Mononuclear cell (primary cell): ENCODE measurements at regions not wholly inside any gene's neighbourhood (a gene's known extent, or its start where the extent isn't known, plus 50 kb on each side); places are given as distances from the start of the nearest gene placed in this dataset.

Source experiments
- H3K27me3 ChIP-seq: 2 replicates; pipeline ENCODE4 v1.6.0; 2011; ENCODE audit warnings: low read length, control low read depth; ENCODE audit not compliant: insufficient read depth
- H3K4me1 ChIP-seq: 2 replicates; pipeline ENCODE4 v1.5.1; 2011; ENCODE audit warnings: mild to moderate bottlenecking, low read length, control low read depth; ENCODE audit not compliant: insufficient read depth
- H3K4me3 ChIP-seq: 2 replicates; pipeline ENCODE4 v1.5.1; 2011; ENCODE audit warnings: mild to moderate bottlenecking, low read length, moderate library complexity
- H3K9me3 ChIP-seq: 2 replicates; pipeline ENCODE4 v1.5.1; 2011; ENCODE audit warnings: low read depth, mild to moderate bottlenecking, control low read depth, low read length

GRCh38 chr20:41910558-41910957, 292.4 kb upstream of the CHD6 start:
- Histone ChIP-seq H3K9me3 (no peaks in the 10 kb centered on the region), H3K4me3 (no peak overlapping the region), H3K4me1 (no peaks in the 10 kb centered on the region), H3K27me3 (no peaks in the 10 kb centered on the region)

- Histone ChIP-seq H3K4me3 (no peak overlapping the region), H3K4me1 (no peaks in the 10 kb centered on the region), H3K27me3 (no peaks in the 10 kb centered on the region), H3K9me3 (no peaks in the 10 kb centered on the region)
Observed at GRCh38 chr20:41905199-41905598, 287.0 kb upstream of the CHD6 start.

DNA sequence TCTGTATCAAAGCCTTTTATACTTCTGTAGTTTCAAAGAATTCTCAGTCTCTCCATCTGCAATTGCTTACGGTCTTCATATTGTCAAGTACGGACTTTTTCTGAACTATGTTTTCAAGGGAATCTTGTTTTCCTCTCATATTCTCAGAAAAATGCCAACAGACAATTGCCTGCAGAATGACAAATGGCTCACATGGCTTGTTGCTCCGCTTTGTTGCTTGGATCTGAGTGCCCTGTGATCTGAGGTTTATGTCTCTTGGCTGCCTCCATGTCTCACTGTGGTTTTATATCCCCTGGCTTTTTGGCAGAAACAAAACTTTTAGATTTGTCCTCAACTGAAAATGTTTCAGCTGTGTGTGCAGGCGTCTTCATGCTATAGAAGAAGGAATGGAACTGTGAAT, 285.4 kb upstream of the CHD6 start:
- H3K9me3 ChIP-seq = no peaks in the 10 kb centered on the region
- H3K27me3 ChIP-seq = no peaks in the 10 kb centered on the region
- no peak overlapping the region for H3K4me3 ChIP-seq
- H3K4me1 ChIP-seq = no peaks in the 10 kb centered on the region

DNA sequence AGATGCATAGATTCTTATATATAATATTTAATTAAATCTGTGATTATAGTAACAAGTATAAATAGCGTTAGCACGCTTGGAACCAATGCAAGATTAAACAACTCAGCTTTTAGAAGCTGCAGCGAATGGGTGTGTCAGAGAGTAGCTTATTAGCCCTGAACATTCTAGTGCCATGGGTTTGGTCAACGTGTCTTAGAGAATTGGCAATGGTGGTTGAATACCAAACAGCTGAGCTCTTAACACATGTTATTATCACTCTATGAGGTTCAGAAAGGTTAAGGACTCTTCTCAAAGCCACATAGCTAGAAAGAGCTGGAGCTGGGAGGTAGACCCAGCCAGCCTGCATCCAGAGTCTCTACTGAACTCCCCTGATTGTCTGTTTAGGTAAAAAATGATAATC, 284.2 kb upstream of the CHD6 start:
- no peaks in the 10 kb centered on the region for H3K4me1 ChIP-seq
- no peaks in the 10 kb centered on the region for H3K9me3 ChIP-seq
- no peaks in the 10 kb centered on the region for H3K27me3 ChIP-seq
- H3K4me3 ChIP-seq = no peak overlapping the region

- Histone ChIP-seq H3K4me3 (no peak overlapping the region), H3K4me1 (no peaks in the 10 kb centered on the region), H3K27me3 (no peaks in the 10 kb centered on the region), H3K9me3 (no peaks in the 10 kb centered on the region)
Observed at GRCh38 chr20:41900201-41900691, 282.1 kb upstream of the CHD6 start.

DNA sequence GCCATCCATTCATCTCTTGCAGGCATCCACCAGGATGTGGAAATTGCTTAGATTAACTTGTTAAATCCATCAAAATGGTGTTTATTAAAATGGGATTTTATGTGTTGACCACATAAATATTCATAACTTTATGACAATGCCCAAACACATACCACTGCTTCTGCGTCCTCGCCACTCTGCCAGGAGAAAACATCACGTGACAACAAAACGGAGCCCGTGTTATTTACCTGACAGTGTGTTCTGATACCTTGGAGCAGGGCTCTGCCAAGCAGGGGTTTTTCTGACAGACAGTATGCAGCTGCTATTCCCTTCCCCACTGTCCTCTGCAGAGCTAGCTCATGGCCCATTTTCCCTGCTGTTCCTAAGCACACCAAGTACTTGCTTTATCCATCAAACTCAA, 279.5 kb upstream of the CHD6 start:
- Histone ChIP-seq H3K9me3 (no peaks in the 10 kb centered on the region), H3K4me3 (no peak overlapping the region), H3K27me3 (no peaks in the 10 kb centered on the region), H3K4me1 (no peaks in the 10 kb centered on the region)

DNA sequence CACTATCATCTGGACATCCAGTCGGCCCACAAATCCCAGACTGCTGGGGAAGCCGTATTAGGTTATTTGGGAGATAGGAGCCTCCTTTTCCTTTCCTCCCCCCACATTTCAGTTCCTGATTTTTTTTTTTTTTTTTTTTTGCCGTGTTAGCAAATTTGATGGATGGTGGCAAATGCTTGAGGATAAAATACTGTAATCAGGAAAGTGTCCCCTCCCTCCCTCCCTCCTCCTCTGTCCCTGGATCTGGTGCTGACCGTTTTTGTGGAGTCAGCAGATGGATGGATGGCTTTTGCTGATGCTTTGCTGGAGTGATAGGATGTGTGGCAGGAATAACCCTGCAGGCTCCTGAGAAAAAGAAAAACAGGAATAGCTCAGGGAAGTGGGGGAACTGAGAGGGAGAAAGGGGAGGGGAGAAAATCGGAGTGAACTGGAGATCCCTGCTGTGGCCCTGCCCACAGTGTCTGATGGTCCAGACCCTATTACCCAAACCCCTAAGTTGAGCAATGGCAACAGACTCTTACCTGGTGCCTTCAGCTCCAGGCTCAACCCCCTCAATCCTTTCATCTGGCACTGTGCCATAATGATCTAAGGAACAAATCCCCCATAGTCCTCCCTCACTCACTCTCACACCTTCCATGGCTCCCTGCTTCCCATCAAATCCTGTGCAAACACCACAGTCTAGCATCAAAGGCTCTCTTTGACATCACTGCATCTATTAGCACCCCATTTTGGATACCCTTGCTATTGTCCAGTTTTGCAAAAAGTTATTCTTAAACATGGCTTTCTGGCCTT, 277.3 kb upstream of the CHD6 start:
- no peak overlapping the region for H3K4me3 ChIP-seq
- no peaks in the 10 kb centered on the region for H3K9me3 ChIP-seq
- H3K4me1 ChIP-seq = no peaks in the 10 kb centered on the region
- no peaks in the 10 kb centered on the region for H3K27me3 ChIP-seq

GRCh38 chr20:41894255-41894963, 276.2 kb upstream of the CHD6 start:
- H3K4me1 ChIP-seq = no peaks in the 10 kb centered on the region
- H3K4me3 ChIP-seq = no peak overlapping the region
- H3K9me3 ChIP-seq = no peaks in the 10 kb centered on the region
- H3K27me3 ChIP-seq = no peaks in the 10 kb centered on the region

DNA sequence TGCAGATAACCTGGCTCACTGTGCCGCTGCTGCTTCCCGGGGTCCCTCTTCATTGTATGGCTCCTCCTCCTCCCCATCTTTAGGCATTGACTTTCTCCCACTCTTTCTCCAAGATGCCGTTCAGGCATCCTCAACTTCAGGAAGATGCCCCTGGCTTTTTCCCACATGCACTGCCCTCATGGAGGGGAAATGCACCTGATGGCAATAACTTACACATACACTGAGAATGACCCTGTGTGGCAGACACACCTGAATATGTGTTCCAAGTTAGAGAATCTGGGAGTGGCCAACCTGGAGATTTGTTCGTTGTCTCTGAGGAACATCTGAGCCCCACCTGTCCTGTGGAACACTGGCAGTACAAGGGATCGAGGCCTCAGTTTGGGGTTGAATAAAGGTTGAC, 273.9 kb upstream of the CHD6 start:
- Histone ChIP-seq H3K4me3 (no peak overlapping the region), H3K9me3 (no peaks in the 10 kb centered on the region), H3K27me3 (no peaks in the 10 kb centered on the region), H3K4me1 (no peaks in the 10 kb centered on the region)

- H3K27me3 ChIP-seq = no peaks in the 10 kb centered on the region
- no peak overlapping the region for H3K4me3 ChIP-seq
- H3K9me3 ChIP-seq = no peaks in the 10 kb centered on the region
- no peaks in the 10 kb centered on the region for H3K4me1 ChIP-seq
Observed at GRCh38 chr20:41889844-41890224, 271.7 kb upstream of the CHD6 start.

DNA sequence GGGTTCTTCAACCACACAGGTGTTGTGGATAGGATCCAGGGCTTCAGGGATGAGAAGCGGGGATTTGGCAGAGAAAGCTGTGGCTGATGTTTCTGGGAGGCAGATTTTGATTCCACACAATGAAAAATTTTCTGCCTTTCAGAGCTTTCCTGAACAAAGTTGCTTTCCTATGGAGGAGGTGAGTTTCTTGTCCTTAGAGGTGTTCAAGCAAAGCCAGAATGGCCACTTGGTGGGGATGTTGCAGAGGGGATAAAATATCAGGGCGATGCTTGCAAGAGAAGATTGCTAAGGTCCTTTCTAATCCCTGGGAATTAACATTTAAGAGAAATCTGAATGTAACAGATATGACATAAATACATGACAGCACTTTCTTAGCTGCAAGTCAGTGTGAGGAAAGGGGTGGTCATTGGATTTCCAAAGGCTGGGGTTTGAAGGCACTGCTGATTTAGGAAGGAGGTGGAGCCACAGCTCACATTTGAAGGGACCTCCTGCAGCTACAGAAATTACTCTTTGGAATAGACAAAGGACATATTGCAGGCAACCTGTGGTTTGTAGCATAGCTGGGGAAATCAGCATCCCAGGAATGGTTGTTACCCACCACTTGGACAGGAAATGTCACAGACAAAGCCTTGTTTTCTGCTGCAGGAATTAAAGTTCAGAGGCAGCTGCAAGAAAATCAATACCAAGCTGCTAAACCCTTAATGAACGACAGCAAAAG, 271.1 kb upstream of the CHD6 start:
- Histone ChIP-seq H3K4me1 (no peaks in the 10 kb centered on the region), H3K27me3 (no peaks in the 10 kb centered on the region), H3K4me3 (no peak overlapping the region), H3K9me3 (no peaks in the 10 kb centered on the region)

GRCh38 chr20:41888434-41888833, 270.3 kb upstream of the CHD6 start:
- H3K27me3 ChIP-seq = no peaks in the 10 kb centered on the region
- H3K4me1 ChIP-seq = no peaks in the 10 kb centered on the region
- H3K9me3 ChIP-seq = no peaks in the 10 kb centered on the region
- H3K4me3 ChIP-seq = no peak overlapping the region

DNA sequence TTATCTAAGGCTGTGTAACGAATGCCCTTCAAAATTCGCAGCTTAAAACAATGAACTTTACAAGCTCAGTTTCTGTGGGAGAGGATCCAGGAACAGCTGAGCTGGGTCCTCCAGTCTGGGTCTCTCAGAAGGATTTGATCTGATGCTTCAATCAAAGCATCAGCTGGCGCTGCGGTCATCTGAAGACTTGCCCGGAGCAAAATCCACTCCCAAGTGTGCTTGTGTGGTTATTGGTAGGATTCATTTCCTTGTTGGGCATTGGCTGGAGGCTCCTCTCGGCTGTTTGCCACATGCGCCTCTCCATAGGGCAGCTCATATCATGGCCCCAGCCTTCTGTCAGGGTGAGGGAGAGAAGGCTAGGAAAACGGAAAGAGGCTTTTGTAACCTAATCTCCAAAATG, 269.3 kb upstream of the CHD6 start:
- H3K27me3 ChIP-seq = no peaks in the 10 kb centered on the region
- no peaks in the 10 kb centered on the region for H3K4me1 ChIP-seq
- H3K9me3 ChIP-seq = no peaks in the 10 kb centered on the region
- H3K4me3 ChIP-seq = no peak overlapping the region

- Histone ChIP-seq H3K9me3 (no peaks in the 10 kb centered on the region), H3K27me3 (no peaks in the 10 kb centered on the region), H3K4me1 (no peaks in the 10 kb centered on the region), H3K4me3 (no peak overlapping the region)
Observed at GRCh38 chr20:41881466-41882046, 263.4 kb upstream of the CHD6 start.

DNA sequence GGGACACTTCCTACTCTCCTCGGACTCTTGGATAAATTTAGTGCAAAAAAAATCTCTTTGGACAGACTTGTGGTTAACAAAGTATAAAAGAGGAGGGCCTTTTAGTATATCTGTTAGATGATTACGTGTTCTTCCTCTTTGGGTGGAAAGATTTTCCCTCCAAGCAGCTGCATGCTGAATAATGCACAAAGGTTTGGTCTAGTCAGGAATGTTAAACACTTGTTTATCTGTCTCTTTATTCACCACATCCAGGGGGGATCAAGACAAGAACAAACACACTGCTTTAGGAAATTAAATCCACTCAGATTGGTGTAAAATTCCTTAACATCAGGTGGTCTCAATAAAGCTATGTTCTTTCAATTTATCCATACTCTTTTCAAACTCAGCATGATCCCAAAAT, 260.9 kb upstream of the CHD6 start:
- Histone ChIP-seq H3K4me3 (no peak overlapping the region), H3K9me3 (no peaks in the 10 kb centered on the region), H3K4me1 (no peaks in the 10 kb centered on the region), H3K27me3 (no peaks in the 10 kb centered on the region)
